NT2/D1 (cell line): ENCODE measurements at regions not wholly inside any gene's neighbourhood (a gene's known extent, or its start where the extent isn't known, plus 50 kb on each side); places are given as distances from the start of the nearest gene placed in this dataset.

Source experiments
- SUZ12 ChIP-seq: IDR thresholded peaks from 2 replicates; pipeline ENCODE4 v1.6.1; 2011; ENCODE audit not compliant: insufficient read length, insufficient read depth; ENCODE audit errors: extremely low read depth
- YY1 ChIP-seq: IDR thresholded peaks from 2 replicates; pipeline ENCODE4 v1.6.1; 2011; ENCODE audit not compliant: insufficient read length, insufficient read depth
- ZNF274 ChIP-seq: IDR thresholded peaks from 2 replicates; pipeline ENCODE4 v1.6.1; 2011; ENCODE audit warnings: mild to moderate bottlenecking, low read depth, low read length

- TF ChIP-seq ZNF274 = no peak
- TF ChIP-seq YY1 = no peak
- no peak for TF ChIP-seq SUZ12
These were observed 1110.5 kb downstream of the RAPGEF2 start for GRCh38 chr4:160213366-160213765.
